SK-N-SH (cell line): ENCODE measurements at regions not wholly inside any gene's neighbourhood (a gene's known extent, or its start where the extent isn't known, plus 50 kb on each side); places are given as distances from the start of the nearest gene placed in this dataset.

Experiments used
- CTCF ChIA-PET: fragments of 300-600, 350-600 bp; formaldehyde crosslinking; extraction: SDS; loops from one replicate; lab custom pipeline; 2021; lab: Yijun Ruan, JAX
- POLR2A ChIA-PET: fragments of 350-600 bp; sonication (Branson Sonifier 250); formaldehyde crosslinking; extraction: SDS; loops from one replicate; lab custom pipeline; 2020; ENCODE audit warnings: antibody characterized with exemption, inconsistent platforms; lab: Yijun Ruan, JAX
- DNase-seq: peaks from one replicate; pipeline ENCODE4 v3.0.0; 2012
- H2AFZ ChIP-seq: fragments of 200-600 bp; sonication (generic); 2 replicates; pipeline ENCODE4 v1.8.1; 2016; ENCODE audit warnings: antibody characterized with exemption, mild to moderate bottlenecking, low read depth
- H3F3A ChIP-seq: fragments of 200-600 bp; sonication (generic); replicated peaks from 2 replicates; pipeline ENCODE3; 2016; ENCODE audit warnings: antibody characterized with exemption, mild to moderate bottlenecking; ENCODE audit not compliant: insufficient read depth
- H3K27ac ChIP-seq, 2 experiments: fragments of 200-500 bp in 1 of 2; fragments of 200-600 bp in 1 of 2; sonication (Bioruptor generic) in 1 of 2; sonication (generic), shearing (Covaris generic) in 1 of 2; 2 replicates each; pipeline versions ENCODE4 v1.5.1 to v1.6.1; 2014 to 2016; ENCODE audit warnings: low read depth in 2 of 2, inconsistent platforms in 1 of 2, low read length in 1 of 2, mild to moderate bottlenecking in 1 of 2, mixed read lengths in 1 of 2
- H3K27me3 ChIP-seq: fragments of 200-600 bp; sonication (generic), shearing (Covaris generic); 2 replicates; pipeline ENCODE4 v1.6.1; 2016; ENCODE audit warnings: mixed run types; ENCODE audit not compliant: insufficient read depth
- H3K36me3 ChIP-seq, 2 experiments: fragments of 200-500 bp in 1 of 2; fragments of 200-600 bp in 1 of 2; sonication (Bioruptor generic) in 1 of 2; sonication (generic) in 1 of 2; replicated peaks in 1 of 2; 2 replicates each; pipeline versions ENCODE3 to v1.5.1; 2014 to 2016; ENCODE audit warnings: low read length in 1 of 2, mild to moderate bottlenecking in 1 of 2; ENCODE audit not compliant: insufficient read depth in 2 of 2, control insufficient read depth in 1 of 2
- H3K4me1 ChIP-seq, 2 experiments: fragments of 200-500 bp in 1 of 2; fragments of 200-600 bp in 1 of 2; sonication (Bioruptor generic) in 1 of 2; sonication (generic), shearing (Covaris generic) in 1 of 2; 2 replicates each; pipeline versions ENCODE4 v1.5.1 to v1.6.1; 2014 to 2016; ENCODE audit warnings: low read depth in 1 of 2, low read length in 1 of 2, mixed run types in 1 of 2; ENCODE audit not compliant: insufficient read depth in 2 of 2, control insufficient read depth in 1 of 2
- H3K4me2 ChIP-seq: fragments of 200-600 bp; sonication (generic), shearing (Covaris generic); 2 replicates; pipeline ENCODE4 v1.6.1; 2017; ENCODE audit warnings: mixed run types
- H3K4me3 ChIP-seq, 2 experiments: fragments of 200-500 bp in 1 of 2; fragments of 200-600 bp in 1 of 2; sonication (Bioruptor generic) in 1 of 2; sonication (generic), shearing (Covaris generic) in 1 of 2; 2 replicates each; pipeline versions ENCODE4 v1.5.1 to v1.8.1; 2014 to 2016; ENCODE audit warnings: low read depth in 2 of 2, inconsistent platforms in 1 of 2, low read length in 1 of 2, mild to moderate bottlenecking in 1 of 2, mixed read lengths in 1 of 2, moderate library complexity in 1 of 2
- H3K79me2 ChIP-seq: fragments of 200-600 bp; sonication (generic); 2 replicates; pipeline ENCODE4 v1.8.1; 2017; ENCODE audit warnings: mild to moderate bottlenecking; ENCODE audit not compliant: insufficient read depth
- H3K9ac ChIP-seq: fragments of 200-600 bp; sonication (generic); 2 replicates; pipeline ENCODE4 v1.6.1; 2017; ENCODE audit warnings: mixed run types
- H3K9me2 ChIP-seq: fragments of 200-600 bp; sonication (generic); 2 replicates; pipeline ENCODE4 v1.6.1; 2017; ENCODE audit warnings: mixed run types
- H3K9me3 ChIP-seq: fragments of 200-600 bp; sonication (generic); 2 replicates; pipeline ENCODE4 v1.6.1; 2017; ENCODE audit warnings: mixed run types, mild to moderate bottlenecking, moderate library complexity
- H4K20me1 ChIP-seq: fragments of 200-600 bp; sonication (generic); 2 replicates; pipeline ENCODE4 v1.6.1; 2017; ENCODE audit warnings: mild to moderate bottlenecking, mixed run types; ENCODE audit not compliant: insufficient read depth
- CHD2 ChIP-seq: fragments of 150-350 bp; IDR thresholded peaks from 2 replicates; pipeline ENCODE4 v1.6.1; 2018; ENCODE audit warnings: low read length; ENCODE audit not compliant: partially characterized antibody
- CTCF ChIP-seq: fragments of 200-600 bp; sonication (generic); IDR thresholded peaks from 2 replicates; pipeline ENCODE4 v1.6.1; 2017; ENCODE audit warnings: antibody characterized with exemption, mild to moderate bottlenecking, moderate library complexity
- EZH2phosphoT487 ChIP-seq: fragments of 200-600 bp; sonication (generic); IDR thresholded peaks from 2 replicates; pipeline ENCODE4 v1.6.1; 2017; ENCODE audit warnings: low read depth, mixed run types, mild to moderate bottlenecking, antibody characterized with exemption, moderate library complexity, borderline replicate concordance
- FOXJ3 ChIP-seq: sonication (generic); formaldehyde crosslinking; IDR thresholded peaks from 2 replicates; pipeline ENCODE4 v1.5.1; 2020; ENCODE audit warnings: mild to moderate bottlenecking, missing genetic modification reagents
- FOXM1 ChIP-seq: IDR thresholded peaks from 2 replicates; pipeline ENCODE4 v1.4.0; 2012; ENCODE audit warnings: low read depth, mild to moderate bottlenecking
- GABPA ChIP-seq: IDR thresholded peaks from 2 replicates; pipeline ENCODE4 v1.4.0; 2012; ENCODE audit warnings: low read depth, mild to moderate bottlenecking
- GATA2 ChIP-seq: sonication (generic); formaldehyde crosslinking; IDR thresholded peaks from 2 replicates; pipeline ENCODE4 v1.5.0; 2020; ENCODE audit warnings: mild to moderate bottlenecking, missing genetic modification reagents
- JUND ChIP-seq: IDR thresholded peaks from 2 replicates; pipeline ENCODE4 v1.4.0; 2012
- MEF2A ChIP-seq: IDR thresholded peaks from 2 replicates; pipeline ENCODE4 v1.4.0; 2012; ENCODE audit warnings: low read depth, borderline replicate concordance
- MXI1 ChIP-seq: IDR thresholded peaks from 2 replicates; pipeline ENCODE4 v1.6.1; 2012; ENCODE audit warnings: mild to moderate bottlenecking, low read depth, low read length, improper control_type of control experiment
- NFIC ChIP-seq: IDR thresholded peaks from 2 replicates; pipeline ENCODE4 v1.4.0; 2012; ENCODE audit warnings: borderline replicate concordance
- RCOR1 ChIP-seq: fragments of 150-350 bp; IDR thresholded peaks from 2 replicates; pipeline ENCODE4 v1.6.1; 2017; ENCODE audit warnings: antibody characterized with exemption, low read length
- RFX5 ChIP-seq: IDR thresholded peaks from 2 replicates; pipeline ENCODE4 v1.6.1; 2012; ENCODE audit warnings: mild to moderate bottlenecking, improper control_type of control experiment, low read length
- SMC3 ChIP-seq: IDR thresholded peaks from 2 replicates; pipeline ENCODE4 v1.6.1; 2012; ENCODE audit warnings: low read depth, low read length, improper control_type of control experiment
- TAF1 ChIP-seq: IDR thresholded peaks from 2 replicates; pipeline ENCODE4 v1.6.1; 2012; ENCODE audit warnings: low read depth, mild to moderate bottlenecking, low read length, moderate library complexity, borderline replicate concordance
- TCF12 ChIP-seq: IDR thresholded peaks from 2 replicates; pipeline ENCODE4 v1.4.0; 2012
- YY1 ChIP-seq: IDR thresholded peaks from 2 replicates; pipeline ENCODE4 v1.4.0; 2012; ENCODE audit warnings: low read depth, mild to moderate bottlenecking
- ZBTB33 ChIP-seq: IDR thresholded peaks from 2 replicates; pipeline ENCODE4 v1.4.0; 2012; ENCODE audit warnings: low read depth, borderline replicate concordance
- WGBS: methylation state at CpG from one replicate; pipeline ENCODE4 v1.1.6; 2017; ENCODE audit warnings: low lambda C conversion rate; 5-methylcytosine and 5-hydroxymethylcytosine counted together
- TF ChIP-seq, protein P1 (sequence below): IDR thresholded peaks from 2 replicates; pipeline ENCODE4 v1.6.1; 2012; ENCODE audit warnings: mild to moderate bottlenecking, low read depth, low read length, moderate library complexity
- TF ChIP-seq, protein P2 (sequence below): fragments of 150-350 bp; IDR thresholded peaks from 2 replicates; pipeline ENCODE4 v1.6.1; 2017; ENCODE audit warnings: antibody characterized with exemption, low read length, low read depth, borderline replicate concordance

DNA sequence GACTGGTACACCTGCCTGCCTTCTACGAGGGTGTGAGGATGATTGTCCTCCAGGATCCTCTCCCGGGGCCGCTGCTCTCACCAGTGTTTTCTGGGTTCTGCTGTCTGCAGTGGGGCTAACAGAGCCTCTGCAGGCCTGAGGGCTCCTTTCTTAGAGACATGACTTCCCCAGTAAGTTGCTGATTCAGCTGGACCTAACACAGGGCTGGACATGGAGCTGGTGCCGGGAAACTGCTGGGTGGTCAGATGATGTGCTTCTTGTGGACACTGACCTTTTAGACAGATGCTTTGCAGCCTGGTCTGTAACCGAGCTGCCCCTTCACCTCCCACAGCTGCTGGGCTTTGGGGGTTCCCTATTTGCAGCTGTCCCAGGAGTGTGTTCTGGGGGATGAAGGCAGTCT, 71.5 kb downstream of the FOXL1 start:
- Histone ChIP-seq H3K27ac (no peak overlapping the region), H3K4me1 (no peaks in the 10 kb centered on the region), H3K9me2 (no peaks in the 10 kb centered on the region), H2AFZ (no peak overlapping the region), H3F3A (peaks cover 4% of the 10 kb centered on the region), H3K79me2 (no peaks in the 10 kb centered on the region), H3K4me2 (no peak overlapping the region), H3K36me3 (no peaks in the 10 kb centered on the region), H3K9me3 (no peaks in the 10 kb centered on the region), H4K20me1 (no peaks in the 10 kb centered on the region), H3K4me3 (no peak overlapping the region), H3K9ac (no peak overlapping the region), H3K27me3 (no peaks in the 10 kb centered on the region)
- ChIA-PET POLR2A (no interaction called here), CTCF (interaction anchor here (0.8 kb wide), 1 partner anchor 85 kb away, joined by 3 read pairs; no protein-coding TSS in a partner anchor)
- no peak for DNase-seq
- WGBS, result 40% methylated on average over 5 of the region's 5 CpGs
- TF ChIP-seq CTCF, result no peak
- TF ChIP-seq EZH2phosphoT487, result no peak
- no peak for TF ChIP-seq YY1
- no peak for TF ChIP-seq FOXJ3 (CRISPR knock-in tag)

DNA sequence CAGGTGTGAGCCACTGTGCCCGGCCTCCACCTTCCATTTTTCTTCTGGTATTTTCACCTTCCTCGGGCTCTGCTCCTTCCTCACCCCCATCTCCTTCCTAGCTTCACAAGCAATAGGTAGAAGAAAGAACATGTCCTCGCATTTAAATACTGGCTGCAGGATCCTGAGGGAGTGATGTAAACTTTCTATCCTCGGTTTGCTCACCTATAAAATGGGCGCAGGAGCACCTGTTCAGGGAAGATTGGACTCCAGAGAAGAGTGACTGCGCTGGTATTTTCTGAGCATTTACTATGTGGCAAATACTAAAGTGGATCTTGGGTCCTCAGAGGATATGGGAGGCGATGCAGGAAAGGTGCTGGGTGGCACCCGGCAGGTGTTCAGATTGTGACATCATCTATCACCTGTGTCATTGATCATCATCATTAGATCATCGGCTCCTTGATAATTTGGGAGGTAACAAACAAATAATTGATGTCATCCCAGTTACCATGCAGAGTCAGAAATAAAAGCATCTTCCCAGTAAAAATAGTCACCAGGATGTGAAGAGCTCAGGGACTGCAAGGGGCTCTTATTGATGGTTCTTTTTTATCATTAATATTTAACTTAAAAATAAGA, 72.8 kb downstream of the FOXL1 start:
- Histone ChIP-seq H3K27me3 (no peaks in the 10 kb centered on the region), H3K4me2 (no peak overlapping the region; the same call in 1 of the 2 replicates), H2AFZ (no peak overlapping the region), H3F3A (peaks cover 4% of the 10 kb centered on the region), H3K4me1 (no peaks in the 10 kb centered on the region), H3K79me2 (no peaks in the 10 kb centered on the region), H3K9me2 (no peaks in the 10 kb centered on the region), H4K20me1 (no peaks in the 10 kb centered on the region), H3K27ac (peak overlapping the region in 1 of 2 experiments; percentile 53; a peak in 1 of 4 replicates), H3K9ac (no peak overlapping the region), H3K9me3 (no peaks in the 10 kb centered on the region), H3K4me3 (no peak overlapping the region), H3K36me3 (no peaks in the 10 kb centered on the region)
- POLR2A ChIA-PET, result no interaction called here
- CTCF ChIA-PET, result interaction anchor here (1.0 kb wide), 1 partner anchor 117 kb away, joined by 3 read pairs; no protein-coding TSS in a partner anchor
- WGBS, result 32% methylated on average over 9 of the region's 9 CpGs
- no peak for DNase-seq
- no peak for TF ChIP-seq TAF1
- TF ChIP-seq GABPA, result no peak
- TF ChIP-seq, protein P1, sequence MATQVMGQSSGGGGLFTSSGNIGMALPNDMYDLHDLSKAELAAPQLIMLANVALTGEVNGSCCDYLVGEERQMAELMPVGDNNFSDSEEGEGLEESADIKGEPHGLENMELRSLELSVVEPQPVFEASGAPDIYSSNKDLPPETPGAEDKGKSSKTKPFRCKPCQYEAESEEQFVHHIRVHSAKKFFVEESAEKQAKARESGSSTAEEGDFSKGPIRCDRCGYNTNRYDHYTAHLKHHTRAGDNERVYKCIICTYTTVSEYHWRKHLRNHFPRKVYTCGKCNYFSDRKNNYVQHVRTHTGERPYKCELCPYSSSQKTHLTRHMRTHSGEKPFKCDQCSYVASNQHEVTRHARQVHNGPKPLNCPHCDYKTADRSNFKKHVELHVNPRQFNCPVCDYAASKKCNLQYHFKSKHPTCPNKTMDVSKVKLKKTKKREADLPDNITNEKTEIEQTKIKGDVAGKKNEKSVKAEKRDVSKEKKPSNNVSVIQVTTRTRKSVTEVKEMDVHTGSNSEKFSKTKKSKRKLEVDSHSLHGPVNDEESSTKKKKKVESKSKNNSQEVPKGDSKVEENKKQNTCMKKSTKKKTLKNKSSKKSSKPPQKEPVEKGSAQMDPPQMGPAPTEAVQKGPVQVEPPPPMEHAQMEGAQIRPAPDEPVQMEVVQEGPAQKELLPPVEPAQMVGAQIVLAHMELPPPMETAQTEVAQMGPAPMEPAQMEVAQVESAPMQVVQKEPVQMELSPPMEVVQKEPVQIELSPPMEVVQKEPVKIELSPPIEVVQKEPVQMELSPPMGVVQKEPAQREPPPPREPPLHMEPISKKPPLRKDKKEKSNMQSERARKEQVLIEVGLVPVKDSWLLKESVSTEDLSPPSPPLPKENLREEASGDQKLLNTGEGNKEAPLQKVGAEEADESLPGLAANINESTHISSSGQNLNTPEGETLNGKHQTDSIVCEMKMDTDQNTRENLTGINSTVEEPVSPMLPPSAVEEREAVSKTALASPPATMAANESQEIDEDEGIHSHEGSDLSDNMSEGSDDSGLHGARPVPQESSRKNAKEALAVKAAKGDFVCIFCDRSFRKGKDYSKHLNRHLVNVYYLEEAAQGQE, result no peak
- no peak for TF ChIP-seq JUND
- no peak for TF ChIP-seq EZH2phosphoT487
- no peak for TF ChIP-seq MEF2A
- TF ChIP-seq NFIC, result no peak
- TF ChIP-seq RFX5, result no peak
- TF ChIP-seq MXI1, result no peak
- TF ChIP-seq SMC3, result no peak
- no peak for TF ChIP-seq FOXM1
- no peak for TF ChIP-seq TCF12
- TF ChIP-seq RCOR1, result no peak
- no peak for TF ChIP-seq FOXJ3 (CRISPR knock-in tag)
- no peak for TF ChIP-seq GATA2 (CRISPR knock-in tag)
- TF ChIP-seq, protein P2, sequence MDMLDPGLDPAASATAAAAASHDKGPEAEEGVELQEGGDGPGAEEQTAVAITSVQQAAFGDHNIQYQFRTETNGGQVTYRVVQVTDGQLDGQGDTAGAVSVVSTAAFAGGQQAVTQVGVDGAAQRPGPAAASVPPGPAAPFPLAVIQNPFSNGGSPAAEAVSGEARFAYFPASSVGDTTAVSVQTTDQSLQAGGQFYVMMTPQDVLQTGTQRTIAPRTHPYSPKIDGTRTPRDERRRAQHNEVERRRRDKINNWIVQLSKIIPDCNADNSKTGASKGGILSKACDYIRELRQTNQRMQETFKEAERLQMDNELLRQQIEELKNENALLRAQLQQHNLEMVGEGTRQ, result no peak
- no peak for TF ChIP-seq CHD2
- no peak for TF ChIP-seq ZBTB33
